ENCODE measurements at regions not wholly inside any gene's neighbourhood (a gene's known extent, or its start where the extent isn't known, plus 50 kb on each side); places are given as distances from the start of the nearest gene placed in this dataset.

DNA sequence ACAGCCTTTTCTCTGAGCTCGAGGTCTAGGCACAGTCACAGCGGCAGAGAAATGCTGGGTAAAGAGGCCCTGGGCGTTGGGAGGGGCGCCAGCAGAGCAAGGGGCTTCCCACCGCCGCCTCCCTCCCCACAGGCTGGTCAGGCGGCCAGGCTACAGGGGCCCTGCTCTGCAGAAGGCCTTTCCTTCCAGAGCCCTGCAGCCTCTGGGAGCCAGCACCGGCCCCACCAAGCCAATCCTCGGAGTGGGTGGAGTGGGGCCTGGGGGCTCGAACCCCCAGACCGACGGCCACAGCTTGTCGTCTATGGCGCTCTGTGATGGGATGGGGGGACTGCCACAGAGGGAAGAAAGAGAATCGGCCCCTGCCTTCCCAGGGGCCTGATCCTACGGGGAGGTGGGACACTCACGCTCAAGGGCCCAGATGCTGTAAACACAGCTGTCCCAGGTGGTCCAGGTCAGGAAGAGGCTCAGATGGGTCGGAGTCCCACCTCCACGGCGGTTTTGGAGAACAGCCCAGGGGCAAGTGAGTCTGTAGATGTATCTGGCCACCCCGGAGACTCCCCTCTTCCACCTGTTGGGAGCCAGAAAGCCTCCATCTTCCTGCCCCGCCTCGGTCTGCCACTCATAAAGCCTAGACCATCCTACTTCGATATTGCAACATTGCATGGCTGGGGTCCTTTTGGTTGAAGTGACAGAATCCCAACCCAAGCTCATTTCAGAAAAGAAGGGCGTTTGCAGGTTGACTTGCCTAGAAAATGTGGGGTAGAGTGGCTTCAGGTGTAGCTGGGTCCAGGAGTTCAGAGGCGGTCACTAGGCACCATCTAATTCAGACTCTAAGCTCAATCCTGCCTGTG is 95.6 kb downstream of the SIK1 start:
- ChIA-PET POLR2A (no interaction called here), CTCF (no interaction called here), RAD21 (ENCODE audit: low non-redundant PET in 1 of 2, low total read pairs in 2 of 2, uncharacterized antibody in 2 of 2, unreplicated experiment in 2 of 2) (no interaction called here)
- Histone ChIP-seq H3K9ac (ENCODE audit: low read length) (no peak overlapping the region), H3K36me3 (ENCODE audit: control insufficient read depth in 1 of 2, insufficient read depth in 2 of 2, low read length in 2 of 2) (no peaks in the 10 kb centered on the region), H3K27me3 (ENCODE audit: insufficient read depth, low read length) (no peaks in the 10 kb centered on the region), H3K9me3 (ENCODE audit: control insufficient read depth in 1 of 2, insufficient read depth in 1 of 2, low read depth in 1 of 2, low read length in 2 of 2) (no peaks in the 10 kb centered on the region), H3K4me1 (ENCODE audit: control insufficient read depth in 1 of 2, insufficient read depth in 2 of 2, low read length in 2 of 2) (peaks cover 2 to 9% of the 10 kb centered on the region in 2 experiments; a peak in 2 of 4 replicates), H3K79me2 (ENCODE audit: insufficient read depth, low read length) (no peaks in the 10 kb centered on the region), H3K4me3 (replicated peaks in 1 of 2; ENCODE audit: low read depth in 1 of 2, low read length in 2 of 2) (no peak overlapping the region), H2AFZ (ENCODE audit: low read depth, low read length, poor library complexity, severe bottlenecking) (no peak overlapping the region), H3K4me2 (ENCODE audit: low read length) (no peak overlapping the region), H3K9me2 (ENCODE audit: insufficient read depth) (no peaks in the 10 kb centered on the region), H3K27ac (ENCODE audit: low read depth, low read length) (no peak overlapping the region), H4K20me1 (ENCODE audit: insufficient read depth) (no peaks in the 10 kb centered on the region)
- intact Hi-C loops (cut with micrococcal nuclease) = no loop called here
- no TSS peak for BruUV-seq (replicated peaks)
- no peak for TF ChIP-seq ZFX (IDR thresholded peaks at IDR 0.05)
- no peak for TF ChIP-seq EZH2 (IDR thresholded peaks at IDR 0.05)
- no peak for TF ChIP-seq EZH2phosphoT487 (IDR thresholded peaks at IDR 0.05; ENCODE audit: borderline replicate concordance)
- TF ChIP-seq, protein P1, sequence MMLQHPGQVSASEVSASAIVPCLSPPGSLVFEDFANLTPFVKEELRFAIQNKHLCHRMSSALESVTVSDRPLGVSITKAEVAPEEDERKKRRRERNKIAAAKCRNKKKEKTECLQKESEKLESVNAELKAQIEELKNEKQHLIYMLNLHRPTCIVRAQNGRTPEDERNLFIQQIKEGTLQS (IDR thresholded peaks at IDR 0.05) = no peak
- no peak for ATAC-seq
- no peak for DNase-seq (ENCODE audit: low read depth, low spot score)

DNA sequence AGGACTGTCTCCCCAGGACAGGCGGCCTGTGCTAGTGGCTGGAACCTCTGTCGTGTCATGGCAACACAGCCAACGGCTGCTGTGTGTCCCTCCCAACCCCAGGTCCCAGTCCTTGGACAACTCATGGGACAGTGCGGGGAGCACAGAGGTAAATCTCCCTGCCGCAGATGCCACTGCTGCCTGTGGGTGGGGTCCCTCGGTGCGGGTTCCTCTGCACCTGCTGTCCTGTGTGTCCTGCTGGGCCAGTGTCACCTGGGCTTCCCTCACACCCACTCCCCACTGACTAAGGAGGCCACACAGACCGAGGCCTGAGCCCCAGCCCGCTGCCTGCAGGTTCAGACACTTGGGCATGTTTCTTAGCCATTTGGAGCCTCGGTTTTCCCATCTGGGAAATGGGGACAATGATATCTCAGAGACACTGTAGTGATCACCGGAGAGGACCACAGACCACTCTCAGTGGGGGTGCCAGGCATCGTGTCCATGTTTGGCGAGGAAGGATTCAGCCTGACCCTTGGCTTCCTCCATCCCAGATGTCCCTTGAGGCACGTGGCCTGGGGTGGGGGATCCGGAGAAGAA is 96.5 kb downstream of the SIK1 start:
- TF ChIP-seq SIN3A (IDR thresholded peaks at IDR 0.05; ENCODE audit: low read depth) (no peak), FOSL1 (IDR thresholded peaks at IDR 0.05; ENCODE audit: low read depth) (no peak), EZH2 (IDR thresholded peaks at IDR 0.05) (no peak)
- CTCF ChIA-PET = no interaction called here
- Histone ChIP-seq H3K9me3 (ENCODE audit: control insufficient read depth in 1 of 2, insufficient read depth in 1 of 2, low read depth in 1 of 2, low read length in 2 of 2) (no peaks in the 10 kb centered on the region), H2AFZ (ENCODE audit: low read depth, low read length, poor library complexity, severe bottlenecking) (no peak overlapping the region), H3K4me3 (replicated peaks in 1 of 2; ENCODE audit: low read depth in 1 of 2, low read length in 2 of 2) (no peak overlapping the region), H3K9me2 (ENCODE audit: insufficient read depth) (no peaks in the 10 kb centered on the region), H3K36me3 (ENCODE audit: control insufficient read depth in 1 of 2, insufficient read depth in 2 of 2, low read length in 2 of 2) (no peaks in the 10 kb centered on the region), H3K9ac (ENCODE audit: low read length) (no peak overlapping the region), H3K4me2 (ENCODE audit: low read length) (no peak overlapping the region), H3K27me3 (ENCODE audit: insufficient read depth, low read length) (no peaks in the 10 kb centered on the region), H3K27ac (ENCODE audit: low read depth, low read length) (no peak overlapping the region), H3K79me2 (ENCODE audit: insufficient read depth, low read length) (no peaks in the 10 kb centered on the region), H3K4me1 (ENCODE audit: control insufficient read depth in 1 of 2, insufficient read depth in 2 of 2, low read length in 2 of 2) (peaks cover 2 to 9% of the 10 kb centered on the region in 2 experiments; a peak in 2 of 4 replicates), H4K20me1 (ENCODE audit: insufficient read depth) (no peaks in the 10 kb centered on the region)
- RAD21 ChIA-PET (ENCODE audit: low non-redundant PET in 1 of 2, low total read pairs in 2 of 2, uncharacterized antibody in 2 of 2, unreplicated experiment in 2 of 2) = no interaction called here
- no TSS peak for BruUV-seq (replicated peaks)
- POLR2A ChIA-PET = no interaction called here
- DNase-seq (ENCODE audit: low read depth, low spot score) = no peak
- intact Hi-C loops (cut with micrococcal nuclease) = no loop called here
- ATAC-seq = no peak

Measured in HCT116 (cell line).